ENCODE measurements at regions not wholly inside any gene's neighbourhood (a gene's known extent, or its start where the extent isn't known, plus 50 kb on each side); places are given as distances from the start of the nearest gene placed in this dataset.

DNA sequence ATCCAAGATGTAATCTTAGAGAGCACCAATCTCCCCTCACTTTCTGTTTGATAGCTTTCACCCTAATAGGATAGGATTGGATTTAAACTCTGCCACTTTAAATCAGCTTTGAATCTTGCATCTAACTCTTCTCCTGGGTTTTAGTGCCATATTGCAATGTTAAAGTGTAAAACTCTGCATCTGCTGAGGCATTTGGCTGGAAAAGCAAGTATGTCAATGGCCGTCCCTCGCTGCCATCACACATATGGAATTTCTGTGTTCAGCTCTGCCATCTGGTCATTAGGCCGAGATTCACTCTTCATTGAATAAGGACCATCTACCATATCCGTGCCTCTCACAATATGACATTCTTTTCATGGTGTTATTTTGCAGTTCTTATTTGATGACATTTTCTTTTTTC, 728.1 kb upstream of the PIK3C3 start:
- no peaks in the 10 kb centered on the region for H4K20me1 ChIP-seq (ENCODE audit: low read length)
- no TSS peak for BruUV-seq (replicated peaks)
- no peak overlapping the region for H2AFZ ChIP-seq (ENCODE audit: low read length)

DNA sequence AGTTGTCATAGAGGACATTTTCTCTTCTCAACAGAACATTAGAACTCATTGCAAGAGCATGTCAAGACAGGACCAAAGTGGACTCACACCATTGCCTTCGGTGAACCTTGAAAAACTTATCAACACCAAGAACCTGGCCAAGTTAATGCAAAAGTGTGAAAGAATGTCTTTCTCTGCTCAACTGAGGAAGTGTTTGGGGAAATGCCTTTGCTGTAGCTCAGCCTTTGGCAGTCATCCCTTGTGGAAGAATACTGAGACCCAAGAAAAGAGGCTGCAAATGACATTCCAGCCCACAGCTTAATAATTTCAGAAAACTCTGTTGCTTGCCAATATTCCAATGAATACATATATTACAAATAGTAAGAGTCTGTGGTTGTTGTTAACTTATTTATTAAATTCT, 728.8 kb upstream of the PIK3C3 start:
- Histone ChIP-seq H4K20me1 (ENCODE audit: low read length) (no peaks in the 10 kb centered on the region), H3K9me3 (ENCODE audit: low read length) (no peaks in the 10 kb centered on the region), H3K36me3 (ENCODE audit: low read depth, low read length) (no peaks in the 10 kb centered on the region), H2AFZ (ENCODE audit: low read length) (no peak overlapping the region), H3K27me3 (ENCODE audit: low read length) (no peaks in the 10 kb centered on the region), H3K9ac (ENCODE audit: low read length) (no peak overlapping the region), H3F3A (ENCODE audit: low read length, unreplicated experiment) (no peaks in the 10 kb centered on the region), H3K9me2 (replicated peaks; ENCODE audit: low read length) (no peaks in the 10 kb centered on the region), H3K27ac (ENCODE audit: low read length) (no peak overlapping the region), H3K4me1 (ENCODE audit: insufficient read depth, low read length) (no peaks in the 10 kb centered on the region), H3K4me3 (ENCODE audit: low read length) (no peak overlapping the region), H3K79me2 (ENCODE audit: low read length) (no peaks in the 10 kb centered on the region), H3K4me2 (ENCODE audit: low read length) (no peak overlapping the region)
- DNase-seq (no peak), ATAC-seq (no peak)
- BruUV-seq (replicated peaks), result no TSS peak
- ChIA-PET POLR2A (ENCODE audit: unreplicated experiment) (no interaction called here), CTCF (no interaction called here)
- intact Hi-C loops (cut with micrococcal nuclease), result no loop called here
- TF ChIP-seq, protein P1, sequence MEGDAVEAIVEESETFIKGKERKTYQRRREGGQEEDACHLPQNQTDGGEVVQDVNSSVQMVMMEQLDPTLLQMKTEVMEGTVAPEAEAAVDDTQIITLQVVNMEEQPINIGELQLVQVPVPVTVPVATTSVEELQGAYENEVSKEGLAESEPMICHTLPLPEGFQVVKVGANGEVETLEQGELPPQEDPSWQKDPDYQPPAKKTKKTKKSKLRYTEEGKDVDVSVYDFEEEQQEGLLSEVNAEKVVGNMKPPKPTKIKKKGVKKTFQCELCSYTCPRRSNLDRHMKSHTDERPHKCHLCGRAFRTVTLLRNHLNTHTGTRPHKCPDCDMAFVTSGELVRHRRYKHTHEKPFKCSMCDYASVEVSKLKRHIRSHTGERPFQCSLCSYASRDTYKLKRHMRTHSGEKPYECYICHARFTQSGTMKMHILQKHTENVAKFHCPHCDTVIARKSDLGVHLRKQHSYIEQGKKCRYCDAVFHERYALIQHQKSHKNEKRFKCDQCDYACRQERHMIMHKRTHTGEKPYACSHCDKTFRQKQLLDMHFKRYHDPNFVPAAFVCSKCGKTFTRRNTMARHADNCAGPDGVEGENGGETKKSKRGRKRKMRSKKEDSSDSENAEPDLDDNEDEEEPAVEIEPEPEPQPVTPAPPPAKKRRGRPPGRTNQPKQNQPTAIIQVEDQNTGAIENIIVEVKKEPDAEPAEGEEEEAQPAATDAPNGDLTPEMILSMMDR (conservative IDR thresholded peaks at IDR 0.05; ENCODE audit: low read depth, low read length), result no peak
- no peak for TF ChIP-seq EZH2phosphoT487 (IDR thresholded peaks at IDR 0.05; ENCODE audit: borderline replicate concordance, low read length)
- no peak for TF ChIP-seq EZH2 (IDR thresholded peaks at IDR 0.05; ENCODE audit: low read length, unreplicated experiment)

More for the DNA sequence above, 728.1 kb upstream of the PIK3C3 start:
- Histone ChIP-seq H3K4me2 (ENCODE audit: low read length) (no peak overlapping the region), H3K9me3 (ENCODE audit: low read length) (no peaks in the 10 kb centered on the region), H3K9ac (ENCODE audit: low read length) (no peak overlapping the region), H3K9me2 (replicated peaks; ENCODE audit: low read length) (no peaks in the 10 kb centered on the region), H3K36me3 (ENCODE audit: low read depth, low read length) (no peaks in the 10 kb centered on the region), H3K27me3 (ENCODE audit: low read length) (no peaks in the 10 kb centered on the region), H3K4me3 (ENCODE audit: low read length) (no peak overlapping the region), H3K27ac (ENCODE audit: low read length) (no peak overlapping the region), H3K79me2 (ENCODE audit: low read length) (no peaks in the 10 kb centered on the region), H3F3A (ENCODE audit: low read length, unreplicated experiment) (no peaks in the 10 kb centered on the region), H3K4me1 (ENCODE audit: insufficient read depth, low read length) (no peaks in the 10 kb centered on the region)
- CTCF ChIA-PET, result no interaction called here
- TF ChIP-seq EZH2phosphoT487 (IDR thresholded peaks at IDR 0.05; ENCODE audit: borderline replicate concordance, low read length), result no peak
- DNase-seq (no peak), ATAC-seq (no peak)
- intact Hi-C loops (cut with micrococcal nuclease), result no loop called here
- POLR2A ChIA-PET (ENCODE audit: unreplicated experiment), result no interaction called here

DNA sequence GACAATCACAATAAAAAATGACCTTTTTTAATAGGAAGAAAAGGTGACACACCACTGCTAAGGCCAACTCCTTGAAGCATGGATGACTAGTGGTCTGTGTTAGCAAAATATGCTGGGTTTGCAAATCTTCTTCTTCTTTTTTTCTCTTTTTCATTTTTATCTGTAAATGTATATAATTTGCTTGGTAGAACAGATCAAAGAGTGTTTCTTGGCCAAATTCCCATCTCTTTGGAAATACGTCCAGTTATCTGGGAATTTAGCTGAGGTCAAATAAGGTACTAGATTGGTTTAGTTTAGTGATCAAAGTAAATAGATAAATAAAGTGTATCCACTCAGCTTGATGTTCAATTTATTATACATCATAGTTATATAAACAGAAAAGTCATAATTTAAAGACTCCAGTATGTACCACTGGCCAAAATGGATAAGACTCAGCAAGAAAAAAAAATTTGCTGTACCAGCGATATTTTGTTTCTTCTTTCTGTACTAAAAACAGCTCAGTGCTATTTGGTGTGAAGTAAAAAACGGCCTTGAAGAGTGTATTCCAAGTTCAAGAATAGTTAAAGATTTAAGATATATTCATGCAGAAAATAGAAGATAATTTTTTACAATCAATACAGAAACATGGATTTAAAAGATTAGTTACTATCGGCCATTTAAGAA, 738.6 kb upstream of the PIK3C3 start:
- POLR2A ChIA-PET (ENCODE audit: unreplicated experiment), result no interaction called here
- Histone ChIP-seq H3K36me3 (ENCODE audit: low read depth, low read length) (no peaks in the 10 kb centered on the region), H3K79me2 (ENCODE audit: low read length) (no peaks in the 10 kb centered on the region), H3K9me3 (ENCODE audit: low read length) (no peaks in the 10 kb centered on the region), H3F3A (ENCODE audit: low read length, unreplicated experiment) (no peaks in the 10 kb centered on the region), H3K9ac (ENCODE audit: low read length) (no peak overlapping the region), H4K20me1 (ENCODE audit: low read length) (no peaks in the 10 kb centered on the region), H3K27ac (ENCODE audit: low read length) (no peak overlapping the region), H3K9me2 (replicated peaks; ENCODE audit: low read length) (no peaks in the 10 kb centered on the region), H2AFZ (ENCODE audit: low read length) (no peak overlapping the region), H3K4me2 (ENCODE audit: low read length) (no peak overlapping the region), H3K4me3 (ENCODE audit: low read length) (no peak overlapping the region), H3K27me3 (ENCODE audit: low read length) (no peaks in the 10 kb centered on the region), H3K4me1 (ENCODE audit: insufficient read depth, low read length) (no peaks in the 10 kb centered on the region)
- no TSS peak for BruUV-seq (replicated peaks)
- DNase-seq, result no peak
- TF ChIP-seq EZH2phosphoT487 (IDR thresholded peaks at IDR 0.05; ENCODE audit: borderline replicate concordance, low read length) (no peak), EZH2 (IDR thresholded peaks at IDR 0.05; ENCODE audit: low read length, unreplicated experiment) (no peak)
- TF ChIP-seq, protein P1 (conservative IDR thresholded peaks at IDR 0.05; ENCODE audit: low read depth, low read length), result no peak
- CTCF ChIA-PET, result no interaction called here
- intact Hi-C loops (cut with micrococcal nuclease), result no loop called here
- ATAC-seq, result no peak
